Medulla oblongata (tissue), 1 donor: ENCODE measurements at regions not wholly inside any gene's neighbourhood (a gene's known extent, or its start where the extent isn't known, plus 50 kb on each side); places are given as distances from the start of the nearest gene placed in this dataset.

Experiments used
- DNase-seq: peaks from one replicate; pipeline ENCODE4 v3.0.0-alpha.2; 2015; ENCODE audit errors: extremely low spot score

DNA sequence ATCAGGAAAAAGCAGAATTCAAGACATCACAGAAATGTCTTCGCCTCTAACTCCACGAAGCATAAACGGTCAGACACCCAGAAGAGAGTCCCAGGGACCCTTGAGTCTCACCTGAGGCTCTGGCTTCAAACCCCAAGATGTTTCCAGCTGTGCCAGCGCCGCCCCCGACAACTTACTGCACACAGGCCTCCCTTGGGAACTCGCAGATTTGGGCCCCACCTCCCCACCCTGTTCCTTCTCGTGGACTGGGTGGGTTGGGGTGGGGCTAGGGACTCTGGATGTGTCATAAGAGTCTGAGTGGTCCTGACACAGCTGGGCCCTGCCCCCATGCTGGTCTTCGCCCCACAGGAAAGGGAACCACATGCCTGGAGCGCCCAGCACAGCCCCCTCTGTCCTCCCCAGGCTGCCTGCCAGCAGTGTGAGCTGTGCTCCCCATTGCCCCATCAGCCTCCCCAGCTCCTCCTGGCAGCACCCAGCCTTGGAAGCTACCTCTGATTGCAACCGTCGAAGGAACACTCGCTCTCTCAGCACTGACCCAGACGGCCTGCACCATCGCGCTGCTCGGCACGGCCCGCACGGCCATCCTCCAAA lies 147.5 kb downstream of the CRYBB2 start:
- no peak for DNase-seq

- DNase-seq = no peak
Observed at GRCh38 chr22:25367756-25368155, 148.3 kb downstream of the CRYBB2 start.

- no peak for DNase-seq
Observed at GRCh38 chr22:25368271-25368670, 148.8 kb downstream of the CRYBB2 start.

- no peak for DNase-seq
Observed at GRCh38 chr22:25369041-25369440, 149.6 kb downstream of the CRYBB2 start.

DNA sequence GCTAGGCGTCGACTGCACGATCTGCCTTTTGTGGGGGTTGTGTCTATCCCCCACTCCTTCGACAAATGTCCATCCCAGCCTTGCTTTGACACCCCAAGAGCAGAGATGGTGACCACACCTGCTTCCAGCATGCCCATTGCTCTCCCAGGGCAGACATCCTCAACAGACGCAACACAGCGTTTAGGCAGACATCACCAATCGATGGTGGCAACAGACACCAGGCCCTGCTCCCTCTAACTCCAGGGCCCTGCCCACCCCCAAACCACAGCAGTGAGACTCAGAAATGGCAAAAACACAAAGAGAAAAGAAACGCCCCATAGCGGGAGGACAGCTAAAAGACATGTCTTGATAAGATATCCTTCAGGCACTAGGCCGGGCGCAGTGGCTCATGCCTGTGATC lies 150.9 kb downstream of the CRYBB2 start:
- DNase-seq = no peak

DNA sequence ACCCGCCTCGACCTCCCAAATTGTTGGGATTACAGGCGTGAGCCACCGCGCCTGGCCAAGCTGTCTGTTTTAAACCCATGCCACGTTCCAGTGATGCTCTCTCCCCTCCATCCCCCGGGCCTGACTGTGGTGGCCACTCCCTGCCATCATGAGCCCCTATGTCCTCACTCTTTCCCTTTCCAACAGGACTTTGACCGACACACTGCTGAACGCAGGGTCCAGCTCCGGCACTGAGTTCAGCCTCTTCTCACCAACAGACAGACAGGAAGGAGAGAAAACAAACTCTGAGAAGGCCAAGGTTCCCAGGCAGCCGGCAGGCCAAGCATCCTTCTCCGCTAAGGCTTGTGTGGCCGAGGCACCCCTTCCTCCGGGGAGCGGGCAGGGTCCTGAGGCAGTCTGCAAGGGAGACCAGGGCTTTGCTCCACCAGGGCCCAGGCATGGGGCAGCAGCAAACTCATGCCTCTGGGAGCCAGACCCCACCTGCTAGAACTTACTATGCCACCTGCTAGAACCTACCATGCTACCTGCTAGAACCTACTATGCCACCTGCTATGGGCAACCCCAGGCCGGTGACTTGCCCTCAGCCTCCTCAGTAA lies 152.7 kb downstream of the CRYBB2 start:
- no peak for DNase-seq

DNA sequence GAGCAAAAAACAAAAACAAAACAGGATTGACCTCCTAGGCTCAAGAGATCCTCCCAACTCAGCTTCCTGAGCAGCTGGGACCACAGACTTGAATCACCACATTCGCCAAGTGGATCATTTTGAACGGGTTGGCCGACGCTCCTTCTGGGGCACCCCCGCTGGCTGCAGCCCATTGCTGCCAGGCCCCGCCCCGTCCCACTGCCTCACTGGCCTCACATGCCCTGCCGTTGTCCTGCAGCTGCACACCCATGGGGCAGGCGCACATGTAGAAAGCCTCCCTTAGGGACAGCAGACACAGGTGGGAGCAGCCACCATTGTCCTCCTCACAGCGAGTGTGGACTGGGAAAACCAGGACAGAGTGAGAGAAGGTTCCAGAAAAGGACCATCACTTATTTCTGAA lies 154.5 kb downstream of the CRYBB2 start:
- DNase-seq = no peak

DNA sequence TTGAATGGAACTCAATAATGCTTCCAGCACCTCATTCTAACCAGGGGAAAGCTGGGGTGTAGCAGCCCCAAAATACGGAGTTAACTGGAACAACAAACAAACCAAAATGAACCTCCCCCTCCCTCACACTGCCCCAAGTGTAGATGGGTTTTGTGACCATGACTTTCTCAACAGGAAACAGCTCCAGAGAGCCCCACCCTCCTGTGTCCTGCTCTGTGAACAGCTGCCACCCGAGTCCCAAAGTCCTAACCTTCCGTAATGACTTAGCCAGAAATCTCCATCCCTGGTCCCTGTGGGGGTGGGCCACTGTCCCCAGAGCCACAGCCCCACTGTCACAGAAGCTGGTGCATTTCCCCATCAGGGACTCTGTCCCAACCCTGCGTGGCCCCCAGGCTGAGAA lies 155.4 kb downstream of the CRYBB2 start:
- no peak for DNase-seq

DNA sequence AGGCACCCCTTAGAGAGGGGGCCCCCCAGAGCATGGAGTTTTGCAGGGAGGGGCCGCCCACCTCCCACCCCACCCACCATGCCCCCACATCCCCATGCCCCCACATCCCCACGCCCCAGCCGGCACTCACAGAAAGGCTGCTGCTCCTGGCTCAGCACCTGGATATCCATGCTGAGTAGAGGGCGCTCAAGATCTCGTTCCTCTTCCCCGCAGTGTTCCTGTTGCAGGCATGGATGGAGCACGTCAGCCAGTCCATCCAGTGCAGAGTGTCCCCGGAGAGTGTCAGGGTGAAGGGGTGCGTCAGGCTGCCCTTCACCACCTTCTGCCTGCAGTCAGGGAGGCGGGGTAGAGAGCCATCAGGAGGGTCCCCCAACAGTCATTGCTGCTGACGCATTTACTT lies 156.2 kb downstream of the CRYBB2 start:
- DNase-seq = no peak

DNA sequence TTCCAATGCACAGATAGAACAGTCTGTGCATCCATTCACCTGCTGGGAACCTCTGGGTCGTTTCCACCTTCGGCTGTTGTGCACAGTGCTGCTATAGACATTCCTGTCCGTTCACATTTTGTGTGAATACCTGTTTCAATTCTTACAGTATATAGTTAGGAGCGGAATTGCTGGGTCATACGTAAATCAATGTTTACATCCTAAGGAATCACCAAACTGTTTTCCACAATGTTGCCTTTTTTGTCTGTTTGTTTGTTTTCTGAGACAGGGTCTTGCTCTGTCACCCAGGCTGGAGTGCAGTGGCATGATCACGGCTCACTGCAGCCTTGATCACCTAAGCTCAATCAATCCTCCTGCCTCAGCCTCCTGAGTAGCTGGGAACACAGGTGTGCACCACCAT lies 158.3 kb downstream of the CRYBB2 start:
- no peak for DNase-seq

GRCh38 chr22:25380122-25380747 lies 160.8 kb downstream of the CRYBB2 start:
- no peak for DNase-seq

DNA sequence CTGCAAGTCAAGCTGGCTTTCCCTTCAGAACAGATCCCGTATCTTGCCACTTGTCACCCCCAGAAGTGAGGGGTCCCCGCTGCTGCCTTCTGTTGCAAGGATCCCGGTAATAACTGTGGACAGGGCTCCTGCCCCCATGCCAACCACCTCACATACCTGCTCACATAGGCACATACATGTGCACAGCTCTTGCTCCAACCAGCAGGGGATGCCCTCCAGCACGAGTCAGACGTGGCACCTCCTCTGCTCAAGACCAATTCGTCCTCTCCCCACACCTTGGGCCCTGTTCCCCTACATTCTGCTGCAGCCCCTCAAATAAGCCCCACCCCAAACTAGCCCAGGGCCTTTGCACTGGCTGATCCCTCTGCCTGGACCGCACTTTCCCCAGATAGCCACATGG lies 163.3 kb downstream of the CRYBB2 start:
- no peak for DNase-seq

DNA sequence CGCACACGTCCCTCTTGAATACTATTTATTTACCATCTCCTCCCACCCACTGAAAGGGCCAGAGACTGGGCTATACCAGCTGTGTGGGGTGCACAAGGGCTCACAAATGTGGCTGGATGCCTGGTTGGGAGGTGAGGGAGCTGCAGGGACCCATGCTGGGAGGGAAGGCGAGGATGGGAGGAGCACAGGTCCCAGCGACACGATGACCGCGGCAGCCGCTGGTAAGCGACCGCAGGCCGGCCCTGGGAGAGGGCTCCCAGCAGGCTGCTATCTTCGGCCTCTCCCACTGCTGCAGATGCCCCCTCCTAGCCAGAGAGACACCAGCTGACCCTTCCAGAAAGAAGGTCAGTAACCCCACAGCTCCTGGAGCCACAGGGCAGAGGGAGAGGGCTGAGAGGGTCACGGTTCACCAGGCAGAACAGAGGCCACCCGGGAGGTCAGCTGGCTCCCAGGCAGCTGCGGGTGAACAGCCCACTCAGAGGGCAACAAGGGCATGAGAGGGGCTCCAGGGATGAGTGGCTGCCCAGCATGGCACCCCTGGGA lies 163.9 kb downstream of the CRYBB2 start:
- no peak for DNase-seq

GRCh38 chr22:25383892-25384291 lies 164.5 kb downstream of the CRYBB2 start:
- DNase-seq = no peak

DNA sequence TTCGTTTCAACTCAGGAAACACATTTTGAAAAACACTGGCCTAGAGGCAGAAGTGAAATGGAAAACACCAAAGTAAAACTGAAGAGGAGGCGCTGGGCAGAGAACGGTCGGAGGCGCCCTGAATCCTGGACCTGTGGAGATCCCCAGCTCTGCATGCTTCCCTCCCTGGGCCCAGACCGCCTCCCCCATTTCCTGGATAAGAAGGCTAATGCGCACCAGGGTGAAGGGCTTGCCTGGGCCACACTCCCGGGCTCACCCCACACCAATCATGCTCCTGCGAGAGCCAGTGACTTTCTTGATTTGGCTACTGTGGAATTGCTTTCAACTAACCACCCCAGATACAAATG lies 167.1 kb downstream of the CRYBB2 start:
- no peak for DNase-seq

GRCh38 chr22:25388415-25388814 lies 169.0 kb downstream of the CRYBB2 start:
- no peak for DNase-seq

DNA sequence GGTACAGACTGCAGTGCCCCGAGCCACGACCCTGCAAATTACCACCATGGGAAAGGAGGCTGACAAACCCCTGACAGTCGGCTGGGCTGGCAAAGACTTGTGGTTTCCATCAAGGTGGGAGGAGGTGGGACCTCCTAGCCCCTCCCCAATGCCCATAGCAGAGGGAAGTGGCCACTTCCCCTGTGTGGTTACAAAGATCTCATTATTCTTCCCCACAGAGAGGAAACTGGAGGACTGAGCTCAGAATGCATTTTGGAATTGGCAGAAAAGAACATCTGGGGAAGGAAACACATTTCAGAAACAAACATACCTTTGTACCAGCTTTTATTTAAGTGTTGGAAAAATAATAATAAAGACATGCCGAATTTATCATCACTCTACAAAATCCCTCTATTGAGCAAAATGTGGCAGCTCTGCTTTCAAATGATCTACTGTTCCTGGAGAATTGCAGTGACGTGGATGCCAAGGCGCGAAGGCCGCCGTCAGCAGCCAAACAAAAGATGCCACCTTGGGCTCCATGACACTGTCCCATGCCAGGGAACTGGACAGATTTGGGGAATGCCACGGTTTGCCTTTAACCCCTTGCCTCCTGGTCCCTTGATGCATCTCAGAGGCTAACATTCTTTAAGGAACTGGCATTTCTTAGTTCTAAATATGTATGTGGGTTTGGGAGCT lies 169.6 kb downstream of the CRYBB2 start:
- DNase-seq = peak; percentile 61

DNA sequence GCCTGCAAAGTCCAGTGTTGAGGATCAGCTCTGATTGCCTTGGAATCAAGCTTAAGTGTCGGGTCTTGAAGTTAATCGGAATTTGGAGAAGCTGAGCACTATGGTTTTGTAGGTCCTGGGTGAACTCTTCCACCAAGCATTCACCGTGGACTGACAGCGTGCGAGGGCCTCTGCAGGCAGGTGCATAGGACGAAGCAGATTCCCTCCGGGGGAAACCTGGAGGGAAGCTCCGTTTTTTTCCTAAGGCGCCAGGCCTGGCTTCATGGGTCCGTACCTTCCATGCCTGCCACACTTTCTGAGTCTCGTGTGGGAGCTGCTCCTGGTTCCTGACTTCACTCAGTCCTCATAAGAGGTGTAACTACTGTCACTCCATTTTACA lies 170.1 kb downstream of the CRYBB2 start:
- DNase-seq = no peak

- peak; percentile 54 for DNase-seq
Observed at GRCh38 chr22:25390297-25391240, 171.1 kb downstream of the CRYBB2 start.

DNA sequence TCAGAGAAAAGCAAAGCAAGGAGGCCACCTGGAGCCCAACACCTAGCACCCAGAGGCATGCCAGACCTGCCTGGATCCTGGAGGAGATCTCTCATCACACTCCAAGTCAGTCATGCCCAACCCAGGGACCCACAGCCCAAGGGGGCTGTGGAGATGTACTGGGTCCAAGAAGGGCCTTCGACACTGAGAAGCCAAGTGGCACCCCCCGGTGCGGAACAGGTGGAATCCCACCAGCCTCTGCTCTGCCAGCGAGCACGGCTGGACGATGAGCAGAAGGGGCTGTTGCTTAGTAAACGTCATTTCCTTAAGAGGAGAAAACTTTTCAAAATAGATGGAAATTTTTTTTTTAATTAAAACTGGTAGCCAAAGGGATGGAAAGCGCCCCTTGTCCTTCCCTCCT lies 171.9 kb upstream of the GRK3 start:
- DNase-seq = no peak

DNA sequence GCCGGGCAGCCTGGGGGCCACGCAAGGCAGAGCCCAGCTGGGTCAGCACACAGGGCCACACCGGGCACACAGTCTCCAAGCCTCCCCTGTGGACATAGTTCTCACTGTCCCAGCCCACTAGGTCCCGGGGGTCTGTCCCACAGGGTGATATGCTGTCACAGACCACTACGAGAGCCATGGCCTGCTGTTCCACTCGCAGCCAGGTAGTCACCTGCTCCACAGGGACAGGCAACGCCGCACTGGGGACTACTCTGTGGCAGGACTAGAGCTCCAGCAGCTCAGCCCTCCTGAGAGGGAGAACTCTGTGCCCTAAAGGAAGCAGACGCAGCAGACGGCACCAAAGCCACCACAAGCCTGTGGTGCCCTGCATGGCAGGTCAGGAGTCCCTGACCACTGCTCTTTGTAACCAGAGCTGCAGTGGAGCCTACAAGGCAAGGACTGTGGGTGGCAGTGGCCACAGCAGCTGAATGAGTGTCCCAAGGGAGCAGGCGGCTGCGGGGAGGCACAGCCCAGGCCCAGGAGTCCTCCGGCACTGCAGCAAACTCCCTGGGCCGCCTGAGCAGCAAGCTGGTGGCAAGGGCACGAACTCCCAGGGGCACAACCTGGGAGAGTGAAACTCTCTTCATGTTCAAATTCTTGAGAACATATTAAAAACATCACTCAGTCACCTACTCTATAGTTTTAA lies 171.2 kb upstream of the GRK3 start:
- DNase-seq = no peak
